Endothelial cell of umbilical vein (primary cell): ENCODE measurements at regions not wholly inside any gene's neighbourhood (a gene's known extent, or its start where the extent isn't known, plus 50 kb on each side); places are given as distances from the start of the nearest gene placed in this dataset.

Experiments
- BruUV-seq: library from RNA; stranded (reverse); fragments of 400-500 nt; replicated peaks from 2 replicates; lab custom pipeline; 2021; lab: Mats Ljungman, UMichigan
- CTCF ChIA-PET: fragments of 300-600, 350-600 bp; sonication (Branson Sonifier 250); formaldehyde crosslinking; loops from one replicate; lab custom pipeline; 2021; ENCODE audit warnings: antibody characterized with exemption, inconsistent platforms; lab: Charles Lee
- POLR2A ChIA-PET: fragments of 300-600, 350-600 bp; sonication (Branson Sonifier 250); formaldehyde crosslinking; loops from one replicate; lab custom pipeline; 2021; ENCODE audit warnings: antibody characterized with exemption, inconsistent platforms; lab: Charles Lee
- DNase-seq: peaks from one replicate; pipeline ENCODE4 v3.0.0-alpha.2; 2011; ENCODE audit warnings: low read depth, low spot score
- FAIRE-seq: peaks from 2 replicates; lab custom pipeline; 2011; peaks lifted over from hg19 to GRCh38; lab: Jason Lieb, UNC
- H2AFZ ChIP-seq: 2 replicates; pipeline ENCODE4 v1.6.0; 2012; ENCODE audit warnings: low read depth, low read length, control low read depth, inconsistent platforms
- H3K27ac ChIP-seq: 2 replicates; pipeline ENCODE4 v1.5.1; 2011; ENCODE audit warnings: low read depth, mild to moderate bottlenecking, control low read depth, low read length, moderate library complexity; ENCODE audit not compliant: insufficient read depth
- H3K27me3 ChIP-seq, 2 experiments: 2 replicates each; pipeline versions ENCODE4 v1.6.0 to v1.6.1; 2011; ENCODE audit warnings: low read length in 2 of 2, mixed read lengths in 1 of 2; ENCODE audit not compliant: control insufficient read depth in 2 of 2, insufficient read depth in 2 of 2
- H3K36me3 ChIP-seq, 2 experiments: 2 replicates in 1 of 2; 3 replicates in 1 of 2; pipeline ENCODE4 v1.5.1; 2011; ENCODE audit warnings: low read length in 2 of 2, mild to moderate bottlenecking in 1 of 2, moderate library complexity in 1 of 2; ENCODE audit not compliant: control insufficient read depth in 2 of 2, insufficient read depth in 2 of 2; ENCODE audit errors: extremely low read depth in 1 of 2
- H3K4me1 ChIP-seq: 3 replicates; pipeline ENCODE4 v1.5.1; 2011; ENCODE audit warnings: mild to moderate bottlenecking, low read length; ENCODE audit not compliant: control insufficient read depth, insufficient read depth; ENCODE audit errors: extremely low read depth
- H3K4me2 ChIP-seq: 2 replicates; pipeline ENCODE4 v1.6.1; 2011; ENCODE audit warnings: low read length, control low read depth, mixed read lengths; ENCODE audit not compliant: insufficient read depth
- H3K4me3 ChIP-seq, 3 experiments: fragments of 200-600 bp in 1 of 3; sonication (generic), shearing (Covaris generic) in 1 of 3; replicated peaks in 1 of 3; 2 replicates each; pipeline ENCODE4 v1.5.1; 2011 to 2016; ENCODE audit warnings: control low read depth in 3 of 3, low read length in 3 of 3, mild to moderate bottlenecking in 2 of 3, inconsistent platforms in 1 of 3, low read depth in 1 of 3, moderate library complexity in 1 of 3; ENCODE audit not compliant: insufficient read depth in 1 of 3
- H3K79me2 ChIP-seq: 2 replicates; pipeline ENCODE4 v1.6.0; 2012; ENCODE audit warnings: low read length, inconsistent platforms; ENCODE audit not compliant: control insufficient read depth, insufficient read depth
- H3K9ac ChIP-seq: replicated peaks from 2 replicates; pipeline ENCODE3; 2011; ENCODE audit warnings: low read length, control low read depth; ENCODE audit not compliant: insufficient read depth; ENCODE audit errors: extremely low read depth
- H3K9me1 ChIP-seq: replicated peaks from 3 replicates; pipeline ENCODE4 v1.6.0; 2011; ENCODE audit warnings: mild to moderate bottlenecking, low read length; ENCODE audit not compliant: control insufficient read depth, insufficient read depth; ENCODE audit errors: extremely low read depth
- H3K9me3 ChIP-seq: replicated peaks from 2 replicates; pipeline ENCODE4 v1.5.1; 2012; ENCODE audit warnings: low read length, inconsistent platforms; ENCODE audit not compliant: control insufficient read depth, insufficient read depth
- H4K20me1 ChIP-seq: replicated peaks from 2 replicates; pipeline ENCODE3; 2011; ENCODE audit warnings: mild to moderate bottlenecking, low read length; ENCODE audit not compliant: control insufficient read depth, insufficient read depth; ENCODE audit errors: extremely low read depth
- CTCF ChIP-seq, 2 donors: IDR thresholded peaks; 1 replicate in 1 of 2; 2 replicates in 1 of 2; pipeline ENCODE4 v1.5.1; 2011; ENCODE audit warnings: low read length in 2 of 2, mild to moderate bottlenecking in 2 of 2, moderate library complexity in 2 of 2, control low read depth in 1 of 2, inconsistent platforms in 1 of 2, low read depth in 1 of 2; ENCODE audit not compliant: insufficient read depth in 1 of 2; ENCODE audit errors: extremely low read depth in 1 of 2
- GATA2 ChIP-seq: IDR thresholded peaks from 2 replicates; pipeline ENCODE4 v1.7.0; 2011; ENCODE audit warnings: low read depth, mild to moderate bottlenecking, moderate library complexity, mixed read lengths, low read length; ENCODE audit not compliant: insufficient read length, insufficient read depth
- POLR2A ChIP-seq: IDR thresholded peaks from 2 replicates; pipeline ENCODE4 v1.6.1; 2012; ENCODE audit warnings: low read depth, mild to moderate bottlenecking, control low read depth, low read length
- dilution Hi-C: fragments of 300-500 bp; cut with MboI; formaldehyde crosslinking; loops from one replicate; pipeline ENCODE4 v1.15.0; 2019; ENCODE audit warnings: low sequenced_read_pairs; ENCODE audit not compliant: extremely low pct_ligation_motif_present
- intact Hi-C: fragments of 100-400 bp; cut with micrococcal nuclease; formaldehyde crosslinking; loops from one replicate; pipeline ENCODE4 v1.10.0; 2022

GRCh38 chr5:91219803-91220371, 163.2 kb downstream of the ARRDC3 start:
- H3K4me1 ChIP-seq, result no peaks in the 10 kb centered on the region
- no peak overlapping the region for H3K4me2 ChIP-seq
- no peak overlapping the region for H3K4me3 ChIP-seq
- H3K9ac ChIP-seq, result no peak overlapping the region
- intact Hi-C loops (loop anchor here (1.0 to 2.0 kb wide), 4 partner anchors 119 to 353 kb away; no protein-coding TSS in a partner anchor), dilution Hi-C loops (no loop called here)
- POLR2A ChIA-PET, result interaction anchor here (0.7 to 2.2 kb wide), 2 partner anchors 163 to 165 kb away, joined by 3 to 7 read pairs; partner anchors contain the start of gene ARRDC3
- H4K20me1 ChIP-seq, result no peaks in the 10 kb centered on the region
- H2AFZ ChIP-seq, result peak overlapping the region; percentile 38
- H3K27me3 ChIP-seq, result no peaks in the 10 kb centered on the region
- H3K27ac ChIP-seq, result no peak overlapping the region
- TF ChIP-seq CTCF (IDR thresholded peaks at IDR 0.05; ENCODE audit: extremely low read depth in 1 of 2, insufficient read depth in 1 of 2, low read depth in 1 of 2, low read length in 2 of 2), result peak; percentile 30 to 57
- TF ChIP-seq GATA2, result no peak
- no peak for TF ChIP-seq POLR2A
- H3K79me2 ChIP-seq, result no peaks in the 10 kb centered on the region
- FAIRE-seq, result peak; percentile 70
- DNase-seq, result peak; percentile 63
- H3K9me3 ChIP-seq, result no peaks in the 10 kb centered on the region
- CTCF ChIA-PET, result interaction anchor here (0.7 to 7.2 kb wide), 56 partner anchors 9 to 417 kb away, joined by 3 to 216 read pairs (median 4); partner anchors contain the start of gene ARRDC3
- BruUV-seq, result no TSS peak
- no peaks in the 10 kb centered on the region for H3K36me3 ChIP-seq
- peaks cover 3% of the 10 kb centered on the region for H3K9me1 ChIP-seq
